ENCODE measurements at regions not wholly inside any gene's neighbourhood (a gene's known extent, or its start where the extent isn't known, plus 50 kb on each side); places are given as distances from the start of the nearest gene placed in this dataset.

DNA sequence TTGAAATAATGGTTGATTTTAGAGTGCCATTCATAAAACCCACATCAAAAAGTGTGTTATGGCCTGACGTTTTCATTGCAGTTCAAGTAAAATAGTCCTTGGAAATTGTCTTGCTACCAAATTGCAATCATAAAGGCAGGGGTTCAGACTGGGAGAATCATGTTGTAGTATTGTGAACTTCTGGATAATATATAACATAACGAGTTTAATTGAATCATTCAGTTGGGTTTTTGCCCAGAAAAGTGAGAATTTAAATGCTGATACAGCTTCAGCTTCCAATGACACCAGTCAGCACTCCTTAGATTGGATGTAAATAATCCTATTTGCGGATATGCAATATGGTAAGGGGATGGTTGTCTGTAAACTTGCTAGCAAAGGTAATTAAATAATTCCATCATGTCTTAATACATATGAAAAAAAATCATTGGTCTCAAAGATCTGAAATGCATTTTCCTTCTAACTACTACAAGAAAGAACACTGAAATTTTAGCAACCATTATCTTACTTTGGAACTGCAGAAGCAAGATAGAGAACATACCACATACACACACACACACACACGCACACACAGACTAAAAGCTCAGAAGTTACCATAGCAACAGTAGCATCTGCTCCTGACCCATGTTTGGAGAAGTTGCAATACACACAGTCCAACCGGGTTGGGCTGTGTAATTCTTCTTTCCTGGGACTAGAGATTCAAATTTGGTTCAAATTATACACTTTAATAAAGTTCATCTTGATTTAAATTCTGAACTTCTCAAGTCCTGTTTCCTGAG lies 686.2 kb upstream of the NR2F2 start:
- DNase-seq (ENCODE audit: low read depth in 2 of 2) = no peak

- DNase-seq (ENCODE audit: low read depth in 2 of 2) = no peak
Observed at GRCh38 chr15:95645791-95646338, 684.6 kb upstream of the NR2F2 start.

DNA sequence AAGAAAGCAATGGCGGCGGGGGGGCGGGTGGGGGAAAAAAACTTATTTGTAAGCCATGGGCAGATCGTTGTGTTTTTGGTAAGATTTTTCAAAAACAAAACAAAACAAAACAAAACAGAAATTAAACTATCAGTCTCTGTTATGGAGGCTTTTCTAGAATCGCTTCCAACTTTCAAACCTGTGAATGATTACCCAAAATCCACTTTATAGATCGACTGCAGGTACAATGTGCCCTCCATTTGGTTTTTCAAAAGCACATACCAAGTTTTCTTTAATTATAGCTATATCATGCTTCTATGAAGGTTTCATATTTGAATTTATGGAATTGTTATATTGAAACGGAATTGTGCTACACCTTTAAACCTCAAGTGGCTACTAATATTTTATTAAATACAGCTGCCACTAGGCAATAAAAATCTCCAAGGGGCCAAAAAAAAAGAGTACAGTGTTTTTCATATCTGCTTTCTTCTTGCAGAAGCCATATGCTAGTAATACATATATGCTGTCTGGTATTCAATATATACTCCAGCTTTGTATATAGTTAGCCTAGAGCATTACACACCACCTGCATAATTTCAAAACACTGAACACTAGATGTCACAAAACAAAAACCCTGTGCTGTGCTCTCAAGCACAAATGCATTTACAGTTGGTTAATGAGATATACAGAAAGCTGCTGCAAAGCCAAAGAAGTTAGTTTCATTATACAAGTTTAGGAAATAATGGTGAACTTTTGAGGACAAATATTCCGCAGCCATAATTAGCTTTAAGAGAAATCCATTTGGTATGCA lies 683.8 kb upstream of the NR2F2 start:
- no peak for DNase-seq (ENCODE audit: low read depth in 2 of 2)

GRCh38 chr15:95647531-95648277 lies 682.8 kb upstream of the NR2F2 start:
- DNase-seq (ENCODE audit: low read depth in 2 of 2) = no peak

- no peak for DNase-seq (ENCODE audit: low read depth in 2 of 2)
Observed at GRCh38 chr15:95653361-95653805, 677.1 kb upstream of the NR2F2 start.

- no peak for DNase-seq (ENCODE audit: low read depth in 2 of 2)
Observed at GRCh38 chr15:95655089-95655607, 675.4 kb upstream of the NR2F2 start.

DNA sequence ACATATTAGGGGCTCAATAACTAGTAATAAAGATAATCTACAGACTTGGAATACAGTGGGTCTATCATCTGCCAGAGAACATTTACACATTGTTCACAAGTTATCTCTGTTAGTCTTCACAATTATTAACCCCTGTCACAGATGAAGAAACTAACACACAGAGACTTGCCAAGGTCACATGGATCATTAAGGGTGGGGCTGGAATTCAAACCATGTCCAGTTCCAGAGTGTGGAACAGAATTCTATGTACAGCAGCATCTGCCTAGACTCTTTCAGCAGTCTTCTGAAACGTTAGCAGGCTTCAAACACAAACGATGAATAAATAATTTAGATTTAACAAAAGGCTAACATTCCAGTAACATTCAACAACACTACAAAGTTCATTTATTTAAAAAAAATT lies 673.9 kb upstream of the NR2F2 start:
- no peak for DNase-seq (ENCODE audit: low read depth in 2 of 2)

DNA sequence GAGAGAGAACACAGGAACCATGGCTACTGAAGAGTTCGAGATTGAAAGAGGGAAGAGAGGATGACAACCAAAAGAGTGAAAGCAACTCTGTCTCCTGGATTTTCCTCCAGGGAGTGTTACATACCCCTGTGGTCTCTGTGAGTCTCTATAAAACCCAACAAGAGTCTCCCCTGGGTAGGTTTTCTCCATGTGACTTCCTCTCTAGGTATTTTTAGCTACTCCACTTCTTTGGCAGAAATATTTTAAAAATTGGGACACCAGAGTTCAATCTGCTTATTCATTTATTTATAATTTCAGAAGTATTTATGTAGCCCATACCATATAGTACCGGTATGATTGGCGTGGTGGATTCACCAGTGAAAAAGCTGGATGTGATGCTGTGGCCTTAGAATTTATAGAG lies 671.7 kb upstream of the NR2F2 start:
- DNase-seq (ENCODE audit: low read depth in 2 of 2) = no peak

DNA sequence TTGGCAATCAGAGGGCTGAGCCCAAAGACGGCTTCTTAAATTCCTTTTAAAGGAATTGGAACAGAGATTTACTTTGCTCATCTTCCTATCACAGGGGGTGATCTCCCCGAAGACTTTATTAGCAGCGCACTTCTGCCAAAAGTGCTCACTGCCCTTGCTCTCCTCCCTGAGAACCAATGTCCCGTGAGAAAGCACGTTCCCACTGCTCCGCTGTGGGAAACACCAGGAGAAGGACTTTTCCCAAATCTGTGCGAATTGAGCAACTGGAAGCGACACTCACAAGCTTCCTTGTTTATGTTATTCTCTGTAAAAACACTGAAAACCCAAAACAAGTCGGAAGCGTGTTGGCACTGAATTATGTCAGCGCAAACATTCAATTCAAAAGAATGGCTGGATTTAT lies 670.8 kb upstream of the NR2F2 start:
- DNase-seq (ENCODE audit: low read depth in 2 of 2) = no peak

- DNase-seq (ENCODE audit: low read depth in 2 of 2) = no peak
Observed at GRCh38 chr15:95662638-95663037, 667.9 kb upstream of the NR2F2 start.

DNA sequence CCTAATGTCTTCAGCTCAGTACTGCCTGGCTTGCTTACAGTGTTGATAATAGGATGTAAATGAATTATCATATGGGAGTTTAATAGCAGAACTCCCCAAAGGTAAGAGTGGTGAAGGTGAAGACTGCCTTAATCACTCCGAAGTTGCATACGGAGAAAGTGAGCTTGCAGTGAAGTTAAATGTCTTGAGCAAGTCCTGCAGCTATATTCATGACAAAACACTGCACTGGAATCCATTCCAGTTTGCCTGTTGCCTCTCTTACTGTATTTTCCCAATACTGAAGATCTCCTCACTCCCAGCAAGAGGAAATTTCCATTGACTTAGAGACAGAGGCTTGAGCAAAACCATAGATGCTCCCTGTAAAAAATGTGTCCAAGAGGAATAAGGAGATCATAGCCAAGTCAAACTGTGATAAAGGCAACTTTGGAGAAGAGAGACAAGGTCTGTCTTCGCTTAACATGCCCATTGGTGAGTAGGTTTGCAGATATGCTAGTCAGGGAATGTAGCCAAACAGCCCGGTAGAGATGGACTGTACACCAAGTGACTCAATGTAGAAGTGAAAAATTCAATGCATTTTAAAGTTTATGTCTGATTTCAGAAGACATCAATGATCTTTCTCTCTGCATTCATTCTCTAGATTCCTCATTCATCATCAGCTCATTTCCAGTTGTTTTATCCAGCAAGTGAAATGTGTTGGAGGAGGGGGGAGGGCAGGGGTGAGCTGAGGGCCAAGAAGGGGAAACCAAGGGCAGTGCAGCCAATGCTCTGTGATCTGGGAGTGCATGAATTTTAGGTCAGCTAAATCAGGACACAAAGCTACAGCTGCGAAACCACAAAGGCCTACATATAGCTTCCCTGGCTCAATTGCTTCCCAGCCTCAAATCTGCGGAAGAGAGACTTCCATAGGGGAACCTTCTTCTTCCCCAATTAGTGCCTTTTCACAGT lies 667.1 kb upstream of the NR2F2 start:
- no peak for DNase-seq (ENCODE audit: low read depth in 2 of 2)

DNA sequence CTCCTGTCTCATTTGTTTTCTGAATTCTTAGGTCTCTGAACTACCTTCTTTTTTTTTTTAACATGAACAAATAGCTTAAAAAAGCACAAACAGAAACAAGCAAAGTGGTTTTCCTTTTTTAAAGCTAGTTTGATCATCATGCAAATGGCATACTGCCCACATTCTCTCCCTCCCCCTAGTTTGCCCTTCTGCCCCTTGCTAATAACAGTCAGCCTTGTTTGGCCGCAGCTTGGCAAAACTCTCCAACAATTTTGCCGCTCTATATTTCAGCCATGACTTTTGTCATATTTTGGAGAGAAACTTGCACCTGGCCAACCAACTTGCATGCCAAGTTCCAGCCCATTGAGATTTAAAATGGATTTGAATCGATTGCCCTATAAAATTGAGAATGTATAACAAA lies 666.0 kb upstream of the NR2F2 start:
- no peak for DNase-seq (ENCODE audit: low read depth in 2 of 2)

GRCh38 chr15:95669146-95669922 lies 661.2 kb upstream of the NR2F2 start:
- DNase-seq (ENCODE audit: low read depth in 2 of 2) = no peak

GRCh38 chr15:95674031-95674430 lies 656.5 kb upstream of the NR2F2 start:
- no peak for DNase-seq (ENCODE audit: low read depth in 2 of 2)

DNA sequence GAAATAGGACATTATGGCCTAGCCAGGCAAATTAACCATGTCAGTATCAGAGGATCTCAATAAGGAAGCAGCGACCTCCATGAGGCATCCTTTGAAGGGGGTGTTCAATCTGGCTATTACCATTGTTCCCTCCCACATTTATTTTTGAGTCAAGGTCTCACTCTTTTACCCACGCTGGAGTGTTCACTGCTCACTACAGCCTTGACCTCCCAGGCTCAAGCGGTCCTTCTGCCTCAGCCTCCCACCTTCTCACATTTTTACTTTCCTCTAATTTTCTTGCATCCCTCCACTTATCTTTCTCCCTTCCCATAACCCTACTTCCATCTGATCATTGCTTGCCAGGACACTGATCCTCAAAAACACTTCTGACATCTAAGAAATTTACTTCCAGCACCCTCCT lies 654.0 kb upstream of the NR2F2 start:
- DNase-seq (ENCODE audit: low read depth in 2 of 2) = no peak

GRCh38 chr15:95679847-95680582 lies 650.5 kb upstream of the NR2F2 start:
- no peak for DNase-seq (ENCODE audit: low read depth in 2 of 2)

DNA sequence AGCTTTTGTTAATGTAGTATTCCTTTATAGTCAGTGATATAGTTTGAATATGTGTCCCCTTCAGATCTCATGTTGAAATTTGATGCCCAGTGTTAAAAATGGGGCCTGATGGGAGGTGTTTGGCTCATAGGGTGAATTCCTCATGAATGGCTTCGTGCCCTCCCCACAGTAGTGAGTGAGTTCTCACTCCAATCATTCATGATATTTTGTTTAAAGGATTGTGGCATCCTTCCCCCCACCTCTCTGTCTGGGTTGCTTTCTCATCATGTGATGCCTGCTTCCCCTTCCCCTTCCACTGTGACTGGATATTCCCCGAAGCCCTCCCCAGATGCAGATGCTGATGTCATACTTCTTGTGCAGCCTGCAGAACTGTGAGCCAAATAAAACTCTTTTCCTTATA lies 649.8 kb upstream of the NR2F2 start:
- no peak for DNase-seq (ENCODE audit: low read depth in 2 of 2)

- no peak for DNase-seq (ENCODE audit: low read depth in 2 of 2)
Observed at GRCh38 chr15:95681836-95682544, 648.5 kb upstream of the NR2F2 start.

- DNase-seq (ENCODE audit: low read depth in 2 of 2) = no peak
Observed at GRCh38 chr15:95684126-95684525, 646.4 kb upstream of the NR2F2 start.

All from stimulated activated CD4-positive, alpha-beta T cell treated with anti-CD3 and anti-CD28 coated beads, Interleukin-15, amount 100 ng/mL, for 48 hours (primary cell).